Uterus (tissue), 3 donors: ENCODE measurements at regions not wholly inside any gene's neighbourhood (a gene's known extent, or its start where the extent isn't known, plus 50 kb on each side); places are given as distances from the start of the nearest gene placed in this dataset.
"Not testable (repeated sequence)": the region's sequence is repeated elsewhere in the genome, so short reads cannot be mapped to it uniquely, and the experiment has no call there.

ENCODE experiments used
- DNase-seq, 2 donors: peaks; one replicate each; pipeline ENCODE4 v3.0.0-alpha.2; 2019 to 2020
- H3K27ac ChIP-seq, 2 donors: fragments of 200-600 bp; sonication (generic); 1 replicate in 1 of 2; 2 replicates in 1 of 2; pipeline ENCODE4 v1.5.1; 2016 to 2018
- H3K27me3 ChIP-seq, 2 donors: fragments of 200-600 bp; sonication (generic); one replicate each; pipeline ENCODE4 v1.5.1; 2018 to 2019; ENCODE audit warnings: control low read depth in 1 of 2
- H3K36me3 ChIP-seq, 2 donors: fragments of 200-600 bp; sonication (generic); one replicate each; pipeline ENCODE4 v1.5.1; 2019; ENCODE audit warnings: control low read depth in 1 of 2
- H3K4me1 ChIP-seq, 2 donors: fragments of 200-600 bp; sonication (generic); one replicate each; pipeline ENCODE4 v1.5.1; 2018 to 2019; ENCODE audit warnings: control low read depth in 1 of 2
- H3K4me3 ChIP-seq, 2 donors: fragments of 200-600 bp; sonication (generic); 1 replicate in 1 of 2; 2 replicates in 1 of 2; pipeline ENCODE4 v1.5.1; 2018 to 2019; ENCODE audit warnings: mild to moderate bottlenecking in 1 of 2
- H3K9me3 ChIP-seq, 2 donors: fragments of 200-600 bp; sonication (generic); one replicate each; pipeline ENCODE4 v1.5.1; 2019; ENCODE audit warnings: control low read depth in 1 of 2
- POLR2A ChIP-seq, 2 donors: fragments of 450-650 bp; IDR thresholded peaks; one replicate each; pipeline ENCODE4 v1.6.1; 2016; ENCODE audit warnings: antibody characterized with exemption in 2 of 2, mild to moderate bottlenecking in 1 of 2, moderate library complexity in 1 of 2
- intact Hi-C: fragments of 100-400 bp; cut with DNase I; formaldehyde crosslinking; loops from one replicate; pipeline ENCODE4 v1.15.1; 2023; ENCODE audit warnings: low total_unique reads
- TF ChIP-seq, protein P1 (sequence below), 4 experiments: fragments of 200-600 bp in 2 of 4; fragments of 450-650 bp in 2 of 4; sonication (generic) in 2 of 4; IDR thresholded peaks; one replicate each; pipeline ENCODE4 v1.5.1; 2016 to 2019; ENCODE audit warnings: antibody characterized with exemption in 4 of 4, mild to moderate bottlenecking in 2 of 4, moderate library complexity in 1 of 4
- donor health status: DM: yes; HTN: yes; CAD: no.

DNA sequence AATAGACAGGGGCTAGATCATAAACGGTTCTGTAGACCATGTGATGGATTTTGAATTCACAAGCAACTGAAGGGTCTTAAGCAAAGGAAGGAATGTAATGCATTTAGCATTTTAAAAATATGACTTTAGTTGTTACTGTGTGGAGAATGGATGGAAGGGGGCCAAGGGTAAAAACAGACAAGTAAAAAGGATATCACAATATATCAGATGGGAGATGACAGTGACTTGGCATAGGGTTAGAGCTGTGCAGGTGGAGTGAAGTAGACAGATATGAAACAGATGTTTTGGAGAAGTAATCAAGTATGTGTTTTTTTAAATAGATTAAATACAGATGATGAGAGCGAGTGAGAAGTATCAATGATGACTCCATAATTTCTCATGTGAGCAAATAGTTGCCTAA lies 1116.0 kb upstream of the TENM3 start:
- TF ChIP-seq POLR2A (IDR thresholded peaks at IDR 0.05) = no peak
- DNase-seq = no peak
- intact Hi-C loops = no loop called here
- H3K27ac ChIP-seq = no peak overlapping the region
- H3K27me3 ChIP-seq = no peaks in the 10 kb centered on the region
- H3K9me3 ChIP-seq = no peaks in the 10 kb centered on the region
- H3K4me3 ChIP-seq = no peak overlapping the region
- no peaks in the 10 kb centered on the region for H3K4me1 ChIP-seq
- no peaks in the 10 kb centered on the region for H3K36me3 ChIP-seq

DNA sequence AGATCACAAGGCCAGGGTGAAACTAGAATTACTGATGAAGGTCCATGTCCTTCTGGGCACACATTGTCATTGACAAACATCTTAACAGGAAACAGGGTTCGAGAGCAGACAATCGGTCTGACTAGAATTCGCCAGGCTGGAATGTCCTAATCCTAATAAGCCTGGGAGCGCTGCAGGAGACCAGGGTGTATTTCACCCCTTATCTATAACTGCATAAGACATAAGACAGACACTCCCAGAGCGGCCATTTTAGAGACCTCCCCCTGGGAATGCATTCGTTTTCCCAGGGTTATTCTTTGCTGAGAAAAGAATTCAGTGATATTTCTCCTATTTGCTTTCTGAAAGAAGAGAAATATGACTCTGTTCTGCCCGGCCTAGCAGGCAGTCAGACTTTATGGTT lies 1112.9 kb upstream of the TENM3 start:
- not testable (repeated sequence) for DNase-seq

DNA sequence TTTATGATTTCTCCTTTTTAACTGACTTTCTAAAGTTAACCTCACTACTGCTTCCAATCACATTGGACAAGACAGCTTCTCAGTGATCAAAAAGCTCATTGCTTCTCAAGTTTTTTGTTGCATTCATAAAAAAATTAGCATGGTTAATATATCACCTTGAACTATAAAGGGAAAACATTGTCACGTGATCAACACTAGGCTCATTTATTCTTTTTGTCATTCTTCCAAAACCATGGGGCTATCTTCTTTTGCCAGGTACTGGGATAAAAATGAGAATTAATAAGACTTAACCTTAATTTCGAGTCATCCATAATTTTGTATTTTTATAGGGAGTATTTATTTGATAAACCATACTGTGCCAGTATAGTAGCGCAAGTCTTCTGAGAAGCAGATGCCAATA lies 1105.9 kb upstream of the TENM3 start:
- no peaks in the 10 kb centered on the region for H3K4me1 ChIP-seq
- no peak overlapping the region for H3K4me3 ChIP-seq
- TF ChIP-seq, protein P1, sequence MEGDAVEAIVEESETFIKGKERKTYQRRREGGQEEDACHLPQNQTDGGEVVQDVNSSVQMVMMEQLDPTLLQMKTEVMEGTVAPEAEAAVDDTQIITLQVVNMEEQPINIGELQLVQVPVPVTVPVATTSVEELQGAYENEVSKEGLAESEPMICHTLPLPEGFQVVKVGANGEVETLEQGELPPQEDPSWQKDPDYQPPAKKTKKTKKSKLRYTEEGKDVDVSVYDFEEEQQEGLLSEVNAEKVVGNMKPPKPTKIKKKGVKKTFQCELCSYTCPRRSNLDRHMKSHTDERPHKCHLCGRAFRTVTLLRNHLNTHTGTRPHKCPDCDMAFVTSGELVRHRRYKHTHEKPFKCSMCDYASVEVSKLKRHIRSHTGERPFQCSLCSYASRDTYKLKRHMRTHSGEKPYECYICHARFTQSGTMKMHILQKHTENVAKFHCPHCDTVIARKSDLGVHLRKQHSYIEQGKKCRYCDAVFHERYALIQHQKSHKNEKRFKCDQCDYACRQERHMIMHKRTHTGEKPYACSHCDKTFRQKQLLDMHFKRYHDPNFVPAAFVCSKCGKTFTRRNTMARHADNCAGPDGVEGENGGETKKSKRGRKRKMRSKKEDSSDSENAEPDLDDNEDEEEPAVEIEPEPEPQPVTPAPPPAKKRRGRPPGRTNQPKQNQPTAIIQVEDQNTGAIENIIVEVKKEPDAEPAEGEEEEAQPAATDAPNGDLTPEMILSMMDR (IDR thresholded peaks at IDR 0.05) = no peak
- no peak for TF ChIP-seq POLR2A (IDR thresholded peaks at IDR 0.05)
- H3K36me3 ChIP-seq = no peaks in the 10 kb centered on the region
- no peaks in the 10 kb centered on the region for H3K9me3 ChIP-seq
- intact Hi-C loops = no loop called here
- H3K27ac ChIP-seq = no peak overlapping the region
- DNase-seq = no peak
- no peaks in the 10 kb centered on the region for H3K27me3 ChIP-seq

More for the DNA sequence above, 1112.9 kb upstream of the TENM3 start:
- H3K4me1 ChIP-seq, intact Hi-C loops, H3K27me3 ChIP-seq, H3K4me3 ChIP-seq, H3K9me3 ChIP-seq, H3K27ac ChIP-seq, H3K36me3 ChIP-seq: not testable (repeated sequence)

DNA sequence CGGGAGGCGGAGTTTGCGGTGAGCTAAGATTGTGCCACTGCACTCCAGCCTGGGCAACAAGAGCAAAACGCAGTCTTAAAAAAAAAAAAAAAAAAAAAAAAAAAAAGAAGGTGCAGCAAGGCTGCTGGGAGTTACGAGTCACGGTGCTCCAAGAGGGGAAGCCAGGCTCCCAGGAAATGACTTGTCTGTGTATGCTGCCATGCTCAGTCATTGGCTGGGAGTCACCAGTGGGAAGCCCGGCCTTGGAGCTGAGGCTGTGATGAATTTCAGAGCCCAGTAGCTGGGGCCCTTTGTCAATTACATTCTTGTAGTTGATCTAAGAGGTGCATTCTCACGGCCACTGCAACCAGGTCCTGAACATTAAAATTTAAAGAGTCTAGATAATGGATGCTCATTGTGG lies 1105.1 kb upstream of the TENM3 start:
- H3K9me3 ChIP-seq = no peaks in the 10 kb centered on the region
- no peak overlapping the region for H3K4me3 ChIP-seq
- H3K36me3 ChIP-seq = no peaks in the 10 kb centered on the region
- no peaks in the 10 kb centered on the region for H3K4me1 ChIP-seq
- TF ChIP-seq POLR2A (IDR thresholded peaks at IDR 0.05) = no peak
- TF ChIP-seq, protein P1 (IDR thresholded peaks at IDR 0.05) = no peak
- no peaks in the 10 kb centered on the region for H3K27me3 ChIP-seq
- intact Hi-C loops = no loop called here
- H3K27ac ChIP-seq = no peak overlapping the region
- DNase-seq = no peak

DNA sequence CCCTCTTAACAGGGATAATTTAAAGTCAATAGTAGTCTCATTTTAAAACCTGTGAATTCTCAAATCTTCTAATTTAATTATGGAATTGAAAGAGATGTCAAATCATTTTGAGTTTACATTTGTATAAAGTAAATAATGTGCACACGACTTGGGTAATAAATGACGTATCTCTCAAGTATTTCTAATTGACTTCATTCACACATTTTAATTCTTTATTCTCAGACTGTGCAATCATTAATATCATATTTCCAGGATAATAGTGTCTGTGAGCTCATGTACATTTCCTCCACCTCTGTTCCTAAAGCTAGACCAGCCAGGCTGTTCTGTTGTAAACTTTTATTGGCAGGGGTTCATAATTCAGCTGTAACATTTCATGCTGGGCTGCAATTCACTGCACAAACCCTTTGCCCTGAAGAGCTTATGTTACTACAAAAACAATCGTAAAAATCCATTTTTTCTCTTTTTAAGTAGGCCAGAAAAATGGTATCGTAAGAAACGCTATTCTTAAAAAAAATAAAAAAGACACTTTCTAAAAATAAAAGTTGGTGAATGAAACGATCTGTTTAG lies 1103.1 kb upstream of the TENM3 start:
- intact Hi-C loops = no loop called here
- Histone ChIP-seq H3K4me1 (no peaks in the 10 kb centered on the region), H3K36me3 (no peaks in the 10 kb centered on the region), H3K4me3 (no peak overlapping the region), H3K27me3 (no peaks in the 10 kb centered on the region), H3K27ac (no peak overlapping the region), H3K9me3 (no peaks in the 10 kb centered on the region)
- DNase-seq = no peak
- no peak for TF ChIP-seq POLR2A (IDR thresholded peaks at IDR 0.05)
- TF ChIP-seq, protein P1 (IDR thresholded peaks at IDR 0.05) = no peak

DNA sequence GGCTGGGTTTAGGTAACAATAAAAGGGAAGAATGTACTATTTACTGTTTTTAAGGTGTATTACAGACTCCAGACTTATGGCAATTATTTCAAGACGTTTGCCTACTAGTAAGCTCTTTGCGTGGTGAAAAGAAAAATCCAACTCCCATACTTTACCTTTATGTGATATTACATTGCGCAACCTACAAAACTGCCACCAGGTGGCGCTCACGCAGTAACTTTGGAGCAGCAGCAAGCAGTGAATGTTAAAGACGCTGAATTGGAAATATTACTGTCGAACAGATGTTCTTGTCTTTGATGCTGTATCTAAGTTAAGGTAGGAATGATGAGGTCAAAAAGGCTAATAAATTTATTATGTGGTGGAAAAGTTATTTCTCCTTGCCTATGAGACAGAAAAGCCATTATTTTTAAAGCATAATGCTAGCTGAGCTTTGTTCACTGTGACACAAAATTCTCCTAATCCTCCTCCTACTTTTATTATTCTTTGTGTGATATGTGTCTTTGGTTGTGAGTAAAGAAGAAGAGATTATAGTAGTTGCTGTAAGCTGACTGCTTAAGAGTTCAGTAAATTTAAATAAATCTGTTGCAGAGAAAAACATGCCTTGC lies 1099.8 kb upstream of the TENM3 start:
- no peaks in the 10 kb centered on the region for H3K4me1 ChIP-seq
- H3K27me3 ChIP-seq = no peaks in the 10 kb centered on the region
- no peak overlapping the region for H3K4me3 ChIP-seq
- DNase-seq = peak; percentile 56 to 64
- intact Hi-C loops = no loop called here
- no peaks in the 10 kb centered on the region for H3K9me3 ChIP-seq
- H3K27ac ChIP-seq = no peak overlapping the region
- no peak for TF ChIP-seq POLR2A (IDR thresholded peaks at IDR 0.05)
- TF ChIP-seq, protein P1 (IDR thresholded peaks at IDR 0.05) = peak; percentile 57 to 77 (median 66)
- no peaks in the 10 kb centered on the region for H3K36me3 ChIP-seq
